Keratinocyte (primary cell): ENCODE measurements at regions not wholly inside any gene's neighbourhood (a gene's known extent, or its start where the extent isn't known, plus 50 kb on each side); places are given as distances from the start of the nearest gene placed in this dataset.

Source experiments
- DNase-seq: peaks from one replicate; pipeline ENCODE4 v3.0.0-alpha.2; 2011; ENCODE audit warnings: low read depth, missing footprints, low spot score
- FAIRE-seq: peaks from 2 replicates; lab custom pipeline; 2011; peaks lifted over from hg19 to GRCh38; lab: Jason Lieb, UNC
- H2AFZ ChIP-seq: 2 replicates; pipeline ENCODE4 v1.6.0; 2012; ENCODE audit warnings: low read length, control low read depth, inconsistent platforms; ENCODE audit not compliant: control insufficient read depth
- H3K27ac ChIP-seq: 2 replicates; pipeline ENCODE4 v1.5.1; 2011; ENCODE audit warnings: low read length; ENCODE audit not compliant: control insufficient read depth, insufficient read depth
- H3K27me3 ChIP-seq: 3 replicates; pipeline ENCODE4 v1.6.0; 2011; ENCODE audit warnings: low read length; ENCODE audit not compliant: control insufficient read depth, insufficient read depth; ENCODE audit errors: extremely low read depth
- H3K36me3 ChIP-seq, 2 experiments: 2 replicates in 1 of 2; 3 replicates in 1 of 2; pipeline ENCODE4 v1.5.1; 2011; ENCODE audit warnings: low read length in 2 of 2, mild to moderate bottlenecking in 1 of 2; ENCODE audit not compliant: control insufficient read depth in 2 of 2, insufficient read depth in 2 of 2; ENCODE audit errors: extremely low read depth in 1 of 2
- H3K4me1 ChIP-seq: 3 replicates; pipeline ENCODE4 v1.5.1; 2011; ENCODE audit warnings: low read length; ENCODE audit not compliant: control insufficient read depth, insufficient read depth; ENCODE audit errors: extremely low read depth
- H3K4me2 ChIP-seq: 3 replicates; pipeline ENCODE4 v1.6.0; 2011; ENCODE audit warnings: low read depth, low read length; ENCODE audit not compliant: control insufficient read depth, insufficient read depth; ENCODE audit errors: extremely low read depth
- H3K4me3 ChIP-seq, 3 experiments: fragments of 200-600 bp in 1 of 3; sonication (generic) in 1 of 3; 2 replicates in 2 of 3; 3 replicates in 1 of 3; pipeline ENCODE4 v1.5.1; 2011 to 2016; ENCODE audit warnings: low read length in 3 of 3, mild to moderate bottlenecking in 3 of 3, control low read depth in 2 of 3, inconsistent platforms in 1 of 3, low read depth in 1 of 3, mixed read lengths in 1 of 3, mixed run types in 1 of 3, moderate library complexity in 1 of 3; ENCODE audit not compliant: control insufficient read depth in 2 of 3, insufficient read depth in 2 of 3; ENCODE audit errors: extremely low read depth in 1 of 3
- H3K79me2 ChIP-seq: 2 replicates; pipeline ENCODE4 v1.6.0; 2012; ENCODE audit warnings: low read length; ENCODE audit not compliant: control insufficient read depth, insufficient read depth
- H3K9ac ChIP-seq: 3 replicates; pipeline ENCODE4 v1.6.0; 2011; ENCODE audit warnings: low read length; ENCODE audit not compliant: control insufficient read depth, insufficient read depth; ENCODE audit errors: extremely low read depth
- H3K9me1 ChIP-seq: 3 replicates; pipeline ENCODE4 v1.6.0; 2011; ENCODE audit warnings: low read length; ENCODE audit not compliant: control insufficient read depth, insufficient read depth; ENCODE audit errors: extremely low read depth
- H3K9me3 ChIP-seq: 2 replicates; pipeline ENCODE4 v1.5.1; 2012; ENCODE audit warnings: low read depth, low read length; ENCODE audit not compliant: control insufficient read depth
- H4K20me1 ChIP-seq: 3 replicates; pipeline ENCODE4 v1.6.0; 2011; ENCODE audit warnings: low read length; ENCODE audit not compliant: control insufficient read depth, insufficient read depth; ENCODE audit errors: extremely low read depth
- CTCF ChIP-seq, 3 experiments: IDR thresholded peaks in 1 of 3; conservative IDR thresholded peaks in 1 of 3; optimal IDR thresholded peaks in 1 of 3; 2 replicates in 2 of 3; 3 replicates in 1 of 3; pipeline versions ENCODE3 to v1.5.1; 2011; ENCODE audit warnings: low read length in 3 of 3, mild to moderate bottlenecking in 3 of 3, moderate library complexity in 2 of 3, control low read depth in 1 of 3, inconsistent platforms in 1 of 3; ENCODE audit not compliant: insufficient read depth in 2 of 3; ENCODE audit errors: extremely low read depth in 1 of 3
- EZH2 ChIP-seq: IDR thresholded peaks from one replicate; pipeline ENCODE4 v1.6.1; 2012; ENCODE audit warnings: inconsistent platforms, mild to moderate bottlenecking, low read length, moderate library complexity
- dilution Hi-C: fragments of 300-500 bp; cut with MboI; formaldehyde crosslinking; loops from one replicate; pipeline ENCODE4 v1.7.0; 2020; ENCODE audit warnings: low sequenced_read_pairs; ENCODE audit not compliant: extremely low pct_ligation_motif_present

DNA sequence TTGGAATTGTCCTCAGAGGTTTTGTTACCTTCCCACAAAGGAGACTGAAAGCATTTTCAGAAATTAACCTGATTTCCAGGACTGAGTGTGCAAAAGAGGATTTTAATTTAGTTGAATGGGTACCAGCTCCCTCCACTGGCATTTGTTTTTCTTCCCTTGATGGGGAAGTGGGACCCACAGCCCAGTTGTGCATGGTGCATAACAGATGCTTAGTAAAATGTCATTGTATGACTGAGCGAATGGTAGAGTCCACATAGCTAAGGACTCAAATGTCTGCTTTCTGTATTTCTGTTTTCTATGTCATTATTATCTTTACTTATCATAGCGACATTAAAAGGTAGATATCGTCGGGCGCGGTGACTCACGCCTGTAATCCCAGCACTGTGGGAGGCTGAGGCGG, 75.5 kb upstream of the RAPH1 start:
- FAIRE-seq: no peak
- no peaks in the 10 kb centered on the region for H3K9me1 ChIP-seq
- dilution Hi-C loops: no loop called here

GRCh38 chr2:203612246-203612645, 77.1 kb upstream of the RAPH1 start:
- Histone ChIP-seq H3K4me2 (no peak overlapping the region), H3K36me3 (no peaks in the 10 kb centered on the region), H3K4me3 (no peak overlapping the region), H3K27me3 (no peaks in the 10 kb centered on the region), H3K9ac (no peak overlapping the region), H3K9me3 (no peaks in the 10 kb centered on the region), H3K27ac (no peak overlapping the region), H3K4me1 (no peaks in the 10 kb centered on the region), H2AFZ (no peak overlapping the region), H4K20me1 (no peaks in the 10 kb centered on the region), H3K79me2 (no peaks in the 10 kb centered on the region), H3K9me1 (no peaks in the 10 kb centered on the region)
- no peak for FAIRE-seq
- no peak for DNase-seq
- TF ChIP-seq CTCF (optimal IDR thresholded peaks at IDR 0.05 in 1 of 3, IDR thresholded peaks at IDR 0.05 in 1 of 3, conservative IDR thresholded peaks at IDR 0.05 in 1 of 3; ENCODE audit: extremely low read depth in 1 of 3, insufficient read depth in 2 of 3, low read length in 3 of 3) (no peak), EZH2 (no peak)
- dilution Hi-C loops: no loop called here

More for the DNA sequence above, 75.5 kb upstream of the RAPH1 start:
- no peaks in the 10 kb centered on the region for H3K9me3 ChIP-seq
- TF ChIP-seq CTCF (optimal IDR thresholded peaks at IDR 0.05 in 1 of 3, IDR thresholded peaks at IDR 0.05 in 1 of 3, conservative IDR thresholded peaks at IDR 0.05 in 1 of 3; ENCODE audit: extremely low read depth in 1 of 3, insufficient read depth in 2 of 3, low read length in 3 of 3) (no peak), EZH2 (no peak)
- H3K36me3 ChIP-seq: no peaks in the 10 kb centered on the region
- H3K27me3 ChIP-seq: no peaks in the 10 kb centered on the region
- H4K20me1 ChIP-seq: no peaks in the 10 kb centered on the region
- no peak overlapping the region for H3K9ac ChIP-seq
- no peak overlapping the region for H3K4me3 ChIP-seq
- H2AFZ ChIP-seq: no peak overlapping the region
- no peak for DNase-seq
- H3K4me2 ChIP-seq: no peak overlapping the region
- no peak overlapping the region for H3K27ac ChIP-seq
- H3K79me2 ChIP-seq: no peaks in the 10 kb centered on the region
- no peaks in the 10 kb centered on the region for H3K4me1 ChIP-seq
